Natural killer cell treated with Interleukin-12 subunit alpha and Interleukin-12 subunit beta and Interleukin-15 and Interleukin-18, amount 100 ng/mL, for 72 hours (primary cell): ENCODE measurements at regions not wholly inside any gene's neighbourhood (a gene's known extent, or its start where the extent isn't known, plus 50 kb on each side); places are given as distances from the start of the nearest gene placed in this dataset.

Source experiments
- ATAC-seq, 2 donors: fragments of 150-1000 bp; cut with Tn5 transposase in 1 of 2; sonication (Bioruptor Pico), chemical (Tn5 transposase) in 1 of 2; 2 replicates each; pipeline ENCODE4 v1.10.0; 2021
- DNase-seq: peaks from one replicate; pipeline ENCODE4 v3.0.0; 2022; ENCODE audit warnings: low spot score
- H3K27ac Mint-ChIP-seq, 2 donors: 1 replicate in 1 of 2; 2 replicates in 1 of 2; pipeline ENCODE4 v1.8.0; 2022; ENCODE audit warnings: mixed read lengths in 2 of 2, mild to moderate bottlenecking in 1 of 2, moderate library complexity in 1 of 2
- H3K27me3 Mint-ChIP-seq, 2 donors: 1 replicate in 1 of 2; 2 replicates in 1 of 2; pipeline ENCODE4 v1.8.0; 2022; ENCODE audit warnings: mixed read lengths in 2 of 2
- H3K36me3 Mint-ChIP-seq: one replicate; pipeline ENCODE4 v1.8.0; 2022; ENCODE audit warnings: mixed read lengths
- H3K4me1 Mint-ChIP-seq, 2 donors: 1 replicate in 1 of 2; 2 replicates in 1 of 2; pipeline ENCODE4 v1.8.0; 2022; ENCODE audit warnings: low read depth in 2 of 2, mixed read lengths in 2 of 2, mild to moderate bottlenecking in 1 of 2
- H3K4me3 Mint-ChIP-seq: one replicate; pipeline ENCODE4 v1.8.0; 2022; ENCODE audit warnings: mixed read lengths
- H3K9me3 Mint-ChIP-seq: 2 replicates; pipeline ENCODE4 v1.8.0; 2022; ENCODE audit warnings: mixed read lengths

GRCh38 chr4:120155287-120155686, 88.6 kb upstream of the MAD2L1 start:
- Mint-ChIP-seq H3K36me3 (no peaks in the 10 kb centered on the region), H3K9me3 (no peaks in the 10 kb centered on the region), H3K4me3 (no peak overlapping the region), H3K27me3 (peaks cover 6 to 7% of the 10 kb centered on the region in 2 donors), H3K4me1 (no peaks in the 10 kb centered on the region), H3K27ac (no peak overlapping the region)
- ATAC-seq: no peak
- no peak for DNase-seq

- no peak overlapping the region for H3K27ac Mint-ChIP-seq
- no peaks in the 10 kb centered on the region for H3K9me3 Mint-ChIP-seq
- ATAC-seq: no peak
Observed at GRCh38 chr4:120144634-120145033, 78.0 kb upstream of the MAD2L1 start.

GRCh38 chr4:120144041-120144440, 77.4 kb upstream of the MAD2L1 start:
- DNase-seq (no peak), ATAC-seq (no peak)
- H3K9me3 Mint-ChIP-seq: no peaks in the 10 kb centered on the region
- no peaks in the 10 kb centered on the region for H3K4me1 Mint-ChIP-seq
- no peaks in the 10 kb centered on the region for H3K27me3 Mint-ChIP-seq
- no peak overlapping the region for H3K27ac Mint-ChIP-seq
- no peaks in the 10 kb centered on the region for H3K36me3 Mint-ChIP-seq
- H3K4me3 Mint-ChIP-seq: no peak overlapping the region

More at GRCh38 chr4:120144634-120145033, 78.0 kb upstream of the MAD2L1 start:
- no peaks in the 10 kb centered on the region for H3K36me3 Mint-ChIP-seq
- no peak overlapping the region for H3K4me3 Mint-ChIP-seq
- H3K4me1 Mint-ChIP-seq: no peaks in the 10 kb centered on the region
- peaks cover under 1 to 3% of the 10 kb centered on the region in 2 donors for H3K27me3 Mint-ChIP-seq
- DNase-seq: no peak

GRCh38 chr4:120139392-120139791, 72.7 kb upstream of the MAD2L1 start:
- Mint-ChIP-seq H3K4me1 (no peaks in the 10 kb centered on the region), H3K9me3 (no peaks in the 10 kb centered on the region), H3K27me3 (peaks cover 0 to 3% of the 10 kb centered on the region in 2 donors), H3K27ac (no peak overlapping the region), H3K4me3 (no peak overlapping the region), H3K36me3 (no peaks in the 10 kb centered on the region)
- DNase-seq: no peak
- no peak for ATAC-seq

GRCh38 chr4:120132935-120133334, 66.3 kb upstream of the MAD2L1 start:
- no peak overlapping the region for H3K4me3 Mint-ChIP-seq
- ATAC-seq: no peak
- H3K4me1 Mint-ChIP-seq: no peaks in the 10 kb centered on the region
- no peak overlapping the region for H3K27ac Mint-ChIP-seq
- peaks cover 0 to 3% of the 10 kb centered on the region in 2 donors for H3K27me3 Mint-ChIP-seq
- no peak for DNase-seq
- peaks cover 5% of the 10 kb centered on the region for H3K9me3 Mint-ChIP-seq
- H3K36me3 Mint-ChIP-seq: no peaks in the 10 kb centered on the region

GRCh38 chr4:120130786-120131185, 64.1 kb upstream of the MAD2L1 start:
- no peak for ATAC-seq
- no peak for DNase-seq
- Mint-ChIP-seq H3K27ac (no peak overlapping the region), H3K27me3 (peaks cover 0 to 2% of the 10 kb centered on the region in 2 donors), H3K4me3 (no peak overlapping the region), H3K36me3 (peaks cover 2% of the 10 kb centered on the region), H3K9me3 (peaks cover 5% of the 10 kb centered on the region), H3K4me1 (no peaks in the 10 kb centered on the region)
